ENCODE measurements at regions not wholly inside any gene's neighbourhood (a gene's known extent, or its start where the extent isn't known, plus 50 kb on each side); places are given as distances from the start of the nearest gene placed in this dataset.

- no peaks in the 10 kb centered on the region for H3K27me3 Mint-ChIP-seq (ENCODE audit: insufficient read depth, unreplicated experiment)
- TF ChIP-seq, protein P1, sequence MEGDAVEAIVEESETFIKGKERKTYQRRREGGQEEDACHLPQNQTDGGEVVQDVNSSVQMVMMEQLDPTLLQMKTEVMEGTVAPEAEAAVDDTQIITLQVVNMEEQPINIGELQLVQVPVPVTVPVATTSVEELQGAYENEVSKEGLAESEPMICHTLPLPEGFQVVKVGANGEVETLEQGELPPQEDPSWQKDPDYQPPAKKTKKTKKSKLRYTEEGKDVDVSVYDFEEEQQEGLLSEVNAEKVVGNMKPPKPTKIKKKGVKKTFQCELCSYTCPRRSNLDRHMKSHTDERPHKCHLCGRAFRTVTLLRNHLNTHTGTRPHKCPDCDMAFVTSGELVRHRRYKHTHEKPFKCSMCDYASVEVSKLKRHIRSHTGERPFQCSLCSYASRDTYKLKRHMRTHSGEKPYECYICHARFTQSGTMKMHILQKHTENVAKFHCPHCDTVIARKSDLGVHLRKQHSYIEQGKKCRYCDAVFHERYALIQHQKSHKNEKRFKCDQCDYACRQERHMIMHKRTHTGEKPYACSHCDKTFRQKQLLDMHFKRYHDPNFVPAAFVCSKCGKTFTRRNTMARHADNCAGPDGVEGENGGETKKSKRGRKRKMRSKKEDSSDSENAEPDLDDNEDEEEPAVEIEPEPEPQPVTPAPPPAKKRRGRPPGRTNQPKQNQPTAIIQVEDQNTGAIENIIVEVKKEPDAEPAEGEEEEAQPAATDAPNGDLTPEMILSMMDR (IDR thresholded peaks at IDR 0.05; ENCODE audit: insufficient read depth in 1 of 2, low read depth in 1 of 2, low read length in 1 of 2, severe bottlenecking in 1 of 2, unreplicated experiment in 1 of 2): no peak
- DNase-seq: no peak
- no peaks in the 10 kb centered on the region for H3K36me3 ChIP-seq (ENCODE audit: control insufficient read depth, insufficient read depth, low read length)
- no TSS peak for BruUV-seq (replicated peaks)
- H3K27ac Mint-ChIP-seq (ENCODE audit: unreplicated experiment): no peak overlapping the region
- no peaks in the 10 kb centered on the region for H3K36me3 Mint-ChIP-seq (ENCODE audit: insufficient read depth, unreplicated experiment)
- CTCF ChIA-PET: no interaction called here
- intact Hi-C loops (cut with micrococcal nuclease; ENCODE audit: unreplicated experiment): no loop called here
- no peak overlapping the region for H3K4me3 Mint-ChIP-seq (ENCODE audit: unreplicated experiment)
- H3K27me3 ChIP-seq (replicated peaks; ENCODE audit: control insufficient read depth, insufficient read depth, low read length): no peaks in the 10 kb centered on the region
- H3K4me3 ChIP-seq (ENCODE audit: low read depth, low read length): no peak overlapping the region
- no peaks in the 10 kb centered on the region for H3K9me3 ChIP-seq
- POLR2A ChIA-PET: no interaction called here
- peaks cover 6% of the 10 kb centered on the region for H3K4me1 Mint-ChIP-seq (ENCODE audit: low read depth, unreplicated experiment)
- no peaks in the 10 kb centered on the region for H3K9me3 Mint-ChIP-seq (ENCODE audit: unreplicated experiment)
- peaks cover 17% of the 10 kb centered on the region for H3K4me1 ChIP-seq
Measured at GRCh38 chr4:117422297-117422696, 336.9 kb upstream of the TRAM1L1 start.

- TF ChIP-seq, protein P1 (IDR thresholded peaks at IDR 0.05; ENCODE audit: insufficient read depth in 1 of 2, low read depth in 1 of 2, low read length in 1 of 2, severe bottlenecking in 1 of 2, unreplicated experiment in 1 of 2): no peak
- Histone ChIP-seq H3K36me3 (ENCODE audit: control insufficient read depth, insufficient read depth, low read length) (no peaks in the 10 kb centered on the region), H3K4me3 (ENCODE audit: low read depth, low read length) (no peak overlapping the region), H3K9me3 (no peaks in the 10 kb centered on the region), H3K27me3 (replicated peaks; ENCODE audit: control insufficient read depth, insufficient read depth, low read length) (no peaks in the 10 kb centered on the region), H3K4me1 (peaks cover 11% of the 10 kb centered on the region)
- DNase-seq: no peak
- H3K9me3 Mint-ChIP-seq (ENCODE audit: unreplicated experiment): no peaks in the 10 kb centered on the region
- H3K27me3 Mint-ChIP-seq (ENCODE audit: insufficient read depth, unreplicated experiment): no peaks in the 10 kb centered on the region
- no peaks in the 10 kb centered on the region for H3K36me3 Mint-ChIP-seq (ENCODE audit: insufficient read depth, unreplicated experiment)
- intact Hi-C loops (cut with micrococcal nuclease; ENCODE audit: unreplicated experiment): no loop called here
- H3K27ac Mint-ChIP-seq (ENCODE audit: unreplicated experiment): no peak overlapping the region
- no TSS peak for BruUV-seq (replicated peaks)
- POLR2A ChIA-PET: no interaction called here
- CTCF ChIA-PET: no interaction called here
- peaks cover 6% of the 10 kb centered on the region for H3K4me1 Mint-ChIP-seq (ENCODE audit: low read depth, unreplicated experiment)
- H3K4me3 Mint-ChIP-seq (ENCODE audit: unreplicated experiment): no peak overlapping the region
Measured at GRCh38 chr4:117425636-117426035, 340.3 kb upstream of the TRAM1L1 start.

DNA sequence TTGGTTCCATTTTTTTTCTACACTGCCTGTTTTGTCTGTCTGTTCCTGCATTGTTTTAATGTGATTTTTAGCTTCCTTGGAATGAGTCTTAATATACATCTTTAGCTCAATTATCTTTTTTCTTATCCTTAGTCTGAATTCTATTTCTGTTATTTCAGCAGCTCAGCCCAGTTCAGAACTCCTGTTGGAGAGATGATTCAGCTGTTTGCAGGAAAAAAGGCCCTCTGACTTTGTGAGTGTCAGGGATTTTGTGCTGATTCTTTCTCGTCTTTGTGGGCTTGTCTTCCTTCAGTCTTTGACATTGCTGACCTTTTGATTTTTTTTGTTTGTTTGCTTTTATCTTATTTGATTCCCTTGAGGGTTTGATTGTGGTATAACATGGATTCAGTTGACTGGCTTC, 343.2 kb upstream of the TRAM1L1 start:
- CTCF ChIA-PET: no interaction called here
- Mint-ChIP-seq H3K36me3 (ENCODE audit: insufficient read depth, unreplicated experiment) (no peaks in the 10 kb centered on the region), H3K4me1 (ENCODE audit: low read depth, unreplicated experiment) (no peaks in the 10 kb centered on the region), H3K9me3 (ENCODE audit: unreplicated experiment) (no peaks in the 10 kb centered on the region), H3K27ac (ENCODE audit: unreplicated experiment) (no peak overlapping the region), H3K27me3 (ENCODE audit: insufficient read depth, unreplicated experiment) (no peaks in the 10 kb centered on the region), H3K4me3 (ENCODE audit: unreplicated experiment) (no peak overlapping the region)
- TF ChIP-seq, protein P1 (IDR thresholded peaks at IDR 0.05; ENCODE audit: insufficient read depth in 1 of 2, low read depth in 1 of 2, low read length in 1 of 2, severe bottlenecking in 1 of 2, unreplicated experiment in 1 of 2): no peak
- DNase-seq: no peak
- BruUV-seq (replicated peaks): no TSS peak
- H3K4me3 ChIP-seq (ENCODE audit: low read depth, low read length): no peak overlapping the region
- H3K27me3 ChIP-seq (replicated peaks; ENCODE audit: control insufficient read depth, insufficient read depth, low read length): no peaks in the 10 kb centered on the region
- no peaks in the 10 kb centered on the region for H3K9me3 ChIP-seq
- intact Hi-C loops (cut with micrococcal nuclease; ENCODE audit: unreplicated experiment): no loop called here
- POLR2A ChIA-PET: no interaction called here
- H3K36me3 ChIP-seq (ENCODE audit: control insufficient read depth, insufficient read depth, low read length): no peaks in the 10 kb centered on the region
- no peaks in the 10 kb centered on the region for H3K4me1 ChIP-seq
